ENCODE measurements at regions not wholly inside any gene's neighbourhood (a gene's known extent, or its start where the extent isn't known, plus 50 kb on each side); places are given as distances from the start of the nearest gene placed in this dataset.

- TF ChIP-seq RBBP5 (IDR thresholded peaks at IDR 0.05; ENCODE audit: borderline replicate concordance, low read depth, low read length) = no peak
- TF ChIP-seq BACH1 (IDR thresholded peaks at IDR 0.05; ENCODE audit: low read length) = no peak
- no peak for TF ChIP-seq POLR2AphosphoS5 (IDR thresholded peaks at IDR 0.05; ENCODE audit: low read depth, low read length)
- no peak for TF ChIP-seq KDM5A (IDR thresholded peaks at IDR 0.05; ENCODE audit: low read length)
Observed at GRCh38 chr16:47826070-47826469, 329.7 kb downstream of the ABCC12 start (continued).
